Left ventricle myocardium inferior (tissue), 1 donor: ENCODE measurements at regions not wholly inside any gene's neighbourhood (a gene's known extent, or its start where the extent isn't known, plus 50 kb on each side); places are given as distances from the start of the nearest gene placed in this dataset.

ENCODE experiments used
- DNase-seq: peaks from one replicate; pipeline ENCODE4 v3.0.0-alpha.2; 2020
- H3K27ac ChIP-seq: fragments of 200-600 bp; replicated peaks from 2 replicates; pipeline ENCODE4 v1.8.0; 2021
- H3K27me3 ChIP-seq: fragments of 200-600 bp; 2 replicates; pipeline ENCODE4 v1.8.0; 2021; ENCODE audit warnings: low read depth
- H3K36me3 ChIP-seq: fragments of 200-600 bp; 2 replicates; pipeline ENCODE4 v1.8.0; 2021
- H3K4me1 ChIP-seq: fragments of 200-600 bp; 2 replicates; pipeline ENCODE4 v1.8.0; 2021
- H3K4me3 ChIP-seq: fragments of 200-600 bp; 2 replicates; pipeline ENCODE4 v1.8.0; 2021; ENCODE audit warnings: mild to moderate bottlenecking, moderate library complexity
- H3K9me3 ChIP-seq: fragments of 200-600 bp; replicated peaks from 2 replicates; pipeline ENCODE4 v1.8.0; 2021
- intact Hi-C: fragments of 100-400 bp; cut with micrococcal nuclease; formaldehyde crosslinking; loops from one replicate; pipeline ENCODE4 v1.11.0; 2022
- TF ChIP-seq, protein P1 (sequence below): fragments of 200-600 bp; IDR thresholded peaks from 2 replicates; pipeline ENCODE4 v1.8.0; 2021; ENCODE audit warnings: antibody characterized with exemption, mild to moderate bottlenecking, borderline replicate concordance
- donor health status: DM: no; HTN: yes; CAD: no; lungs with severe emphysema.

DNA sequence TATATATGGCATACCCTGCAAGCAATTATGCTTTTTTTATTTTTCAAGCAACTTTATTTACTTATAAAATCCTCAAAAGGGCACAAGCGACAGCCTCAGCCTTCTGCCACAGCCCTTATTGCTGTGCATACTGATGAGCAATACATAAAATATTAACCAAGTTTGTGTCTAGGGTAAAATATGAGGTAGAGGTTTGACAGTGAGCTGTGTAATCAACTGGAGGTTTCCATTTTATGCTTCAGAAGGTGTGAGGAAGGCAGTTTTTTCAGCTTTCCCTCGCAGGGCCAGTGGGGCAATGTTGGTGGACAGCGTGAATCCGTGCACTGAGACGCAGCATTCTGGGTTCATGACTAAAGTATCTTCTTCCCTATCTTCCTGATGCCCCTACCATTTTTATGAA lies 310.4 kb downstream of the IRS2 start:
- Histone ChIP-seq H3K4me3 (no peak overlapping the region), H3K27ac (no peak overlapping the region), H3K27me3 (no peaks in the 10 kb centered on the region), H3K4me1 (peaks cover 7% of the 10 kb centered on the region), H3K9me3 (no peaks in the 10 kb centered on the region), H3K36me3 (no peaks in the 10 kb centered on the region)
- DNase-seq = no peak
- intact Hi-C loops = no loop called here
- TF ChIP-seq, protein P1, sequence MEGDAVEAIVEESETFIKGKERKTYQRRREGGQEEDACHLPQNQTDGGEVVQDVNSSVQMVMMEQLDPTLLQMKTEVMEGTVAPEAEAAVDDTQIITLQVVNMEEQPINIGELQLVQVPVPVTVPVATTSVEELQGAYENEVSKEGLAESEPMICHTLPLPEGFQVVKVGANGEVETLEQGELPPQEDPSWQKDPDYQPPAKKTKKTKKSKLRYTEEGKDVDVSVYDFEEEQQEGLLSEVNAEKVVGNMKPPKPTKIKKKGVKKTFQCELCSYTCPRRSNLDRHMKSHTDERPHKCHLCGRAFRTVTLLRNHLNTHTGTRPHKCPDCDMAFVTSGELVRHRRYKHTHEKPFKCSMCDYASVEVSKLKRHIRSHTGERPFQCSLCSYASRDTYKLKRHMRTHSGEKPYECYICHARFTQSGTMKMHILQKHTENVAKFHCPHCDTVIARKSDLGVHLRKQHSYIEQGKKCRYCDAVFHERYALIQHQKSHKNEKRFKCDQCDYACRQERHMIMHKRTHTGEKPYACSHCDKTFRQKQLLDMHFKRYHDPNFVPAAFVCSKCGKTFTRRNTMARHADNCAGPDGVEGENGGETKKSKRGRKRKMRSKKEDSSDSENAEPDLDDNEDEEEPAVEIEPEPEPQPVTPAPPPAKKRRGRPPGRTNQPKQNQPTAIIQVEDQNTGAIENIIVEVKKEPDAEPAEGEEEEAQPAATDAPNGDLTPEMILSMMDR = no peak

DNA sequence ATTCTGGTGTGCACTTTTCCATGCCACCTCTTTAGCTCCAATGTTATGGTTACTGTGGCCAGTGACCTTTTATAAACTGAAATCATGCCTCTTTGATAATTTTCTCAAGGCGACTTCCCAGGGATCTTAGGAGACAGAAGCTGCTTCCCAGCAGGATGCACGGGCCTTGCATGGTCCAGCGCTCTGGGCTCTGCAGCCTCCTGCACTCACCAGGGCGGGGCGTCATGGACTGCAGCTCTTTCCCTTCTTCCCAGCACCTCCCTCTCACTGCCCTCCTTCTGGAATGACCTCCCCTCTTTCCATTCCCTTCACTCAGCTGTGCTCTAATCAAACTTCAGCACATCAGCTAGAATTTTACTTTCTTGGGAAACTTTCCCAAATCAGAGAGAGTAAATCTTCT lies 318.3 kb downstream of the IRS2 start:
- TF ChIP-seq, protein P1 = no peak
- Histone ChIP-seq H3K27ac (no peak overlapping the region), H3K4me3 (no peak overlapping the region), H3K36me3 (no peaks in the 10 kb centered on the region), H3K4me1 (no peaks in the 10 kb centered on the region), H3K9me3 (peaks cover 17% of the 10 kb centered on the region), H3K27me3 (no peaks in the 10 kb centered on the region)
- intact Hi-C loops = no loop called here
- no peak for DNase-seq

DNA sequence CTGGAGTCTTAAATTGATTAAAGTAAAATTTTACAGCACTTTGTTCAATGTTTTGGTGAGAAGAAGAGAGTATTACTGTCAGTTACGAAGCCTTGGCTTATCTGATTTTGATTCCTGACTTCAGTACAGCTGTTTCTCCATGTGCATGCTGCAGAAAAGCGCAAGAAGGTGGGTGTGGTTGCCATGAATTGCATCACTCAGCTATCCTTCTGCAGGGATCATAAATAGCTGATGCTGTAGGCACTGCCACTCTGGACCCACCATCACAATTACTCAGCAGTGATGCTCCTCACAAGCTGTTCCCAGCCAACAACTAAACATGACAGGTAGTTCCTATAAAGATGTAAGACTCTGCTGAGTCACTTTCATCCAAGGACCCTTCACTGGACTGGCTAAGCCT lies 321.2 kb downstream of the IRS2 start:
- TF ChIP-seq, protein P1 = no peak
- intact Hi-C loops = no loop called here

DNA sequence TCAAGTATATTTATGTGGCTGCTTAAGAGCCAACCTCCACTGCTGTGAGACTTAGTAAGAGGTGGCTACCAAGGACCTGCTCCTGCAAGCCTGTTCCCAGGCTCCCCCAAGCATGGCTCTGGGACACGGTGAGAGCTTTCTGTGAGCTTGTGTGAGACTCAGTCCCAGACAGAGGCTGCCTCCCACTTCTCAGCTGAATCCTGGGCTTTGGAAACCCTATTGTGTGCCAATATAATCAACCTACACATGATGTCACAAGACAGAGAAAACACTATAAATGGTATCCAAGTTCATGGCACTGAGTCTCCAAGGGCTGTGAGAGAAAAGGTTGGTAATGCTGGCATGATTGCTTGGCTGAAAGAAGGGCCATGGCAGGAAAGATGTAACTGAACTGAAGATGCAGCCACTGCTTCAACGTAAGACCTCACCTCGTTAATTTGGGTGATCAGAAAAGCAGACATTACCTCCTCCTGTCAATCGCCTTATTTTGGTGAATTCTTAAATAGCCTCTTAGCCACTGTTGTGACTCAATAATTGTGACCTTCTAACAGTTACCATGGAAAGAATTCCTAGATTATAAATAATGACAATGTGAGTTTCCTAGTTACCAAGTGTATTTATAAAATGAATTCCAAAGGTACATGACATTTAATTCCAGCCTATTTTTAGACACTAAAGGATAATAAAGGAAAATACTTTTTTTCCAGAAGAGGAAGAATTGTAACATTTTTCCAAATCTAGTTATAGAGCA lies 332.0 kb downstream of the IRS2 start:
- Histone ChIP-seq H3K27ac (peak overlapping the region; percentile 45), H3K36me3 (no peaks in the 10 kb centered on the region), H3K9me3 (no peaks in the 10 kb centered on the region), H3K4me3 (no peak overlapping the region), H3K4me1 (peaks cover 6% of the 10 kb centered on the region), H3K27me3 (no peaks in the 10 kb centered on the region)
- TF ChIP-seq, protein P1 = no peak
- intact Hi-C loops = no loop called here
- DNase-seq = no peak

More for the DNA sequence above, 321.2 kb downstream of the IRS2 start:
- H3K27ac ChIP-seq = no peak overlapping the region
- H3K9me3 ChIP-seq = peaks cover 36% of the 10 kb centered on the region
- no peak for DNase-seq
- H3K4me3 ChIP-seq = no peak overlapping the region
- H3K36me3 ChIP-seq = no peaks in the 10 kb centered on the region
- no peaks in the 10 kb centered on the region for H3K27me3 ChIP-seq
- H3K4me1 ChIP-seq = no peaks in the 10 kb centered on the region

DNA sequence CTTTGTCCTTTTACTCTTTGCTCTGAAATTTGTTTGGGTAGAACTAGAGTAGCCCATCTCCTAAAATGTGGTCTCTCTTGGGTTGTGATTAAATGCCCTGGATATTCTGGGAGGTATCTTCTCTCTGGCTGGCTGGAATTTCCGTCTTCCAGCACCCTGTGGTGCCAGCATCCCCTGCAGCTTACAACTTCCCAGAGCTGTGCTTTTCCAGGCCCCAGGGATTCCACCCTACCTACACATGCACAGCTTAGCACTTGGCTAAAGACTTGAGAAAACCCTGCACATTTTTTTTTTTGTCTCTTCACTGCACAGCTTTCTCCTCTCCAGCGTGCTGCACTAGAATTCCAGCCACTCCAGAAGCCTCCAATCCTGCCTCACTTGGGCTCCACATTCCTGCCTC lies 334.7 kb downstream of the IRS2 start:
- H3K27me3 ChIP-seq = no peaks in the 10 kb centered on the region
- DNase-seq = no peak
- peaks cover 6% of the 10 kb centered on the region for H3K4me1 ChIP-seq
- intact Hi-C loops = no loop called here
- H3K36me3 ChIP-seq = no peaks in the 10 kb centered on the region
- H3K9me3 ChIP-seq = no peaks in the 10 kb centered on the region
- H3K27ac ChIP-seq = no peak overlapping the region
- no peak overlapping the region for H3K4me3 ChIP-seq
- TF ChIP-seq, protein P1 = no peak
